GM21528 (cell line): ENCODE measurements at regions not wholly inside any gene's neighbourhood (a gene's known extent, or its start where the extent isn't known, plus 50 kb on each side); places are given as distances from the start of the nearest gene placed in this dataset.
"Not testable (repeated sequence)": the region's sequence is repeated elsewhere in the genome, so short reads cannot be mapped to it uniquely, and the experiment has no call there.

ENCODE experiments used
- ATAC-seq: cut with Tn5 transposase; IDR thresholded peaks from one replicate; pipeline ENCODE4 v1.9.1; 2021; ENCODE audit warnings: mild to moderate bottlenecking, moderate library complexity; ENCODE audit not compliant: unreplicated experiment, low FRiP score

- ATAC-seq, result no peak
Measured at GRCh38 chr5:110812639-110813038, 73.8 kb downstream of the SLC25A46 start.

GRCh38 chr5:110815916-110816605 is 77.3 kb downstream of the SLC25A46 start:
- no peak for ATAC-seq

- no peak for ATAC-seq
Measured at GRCh38 chr5:110817459-110817858, 78.7 kb downstream of the SLC25A46 start.

GRCh38 chr5:110823571-110823970 is 84.8 kb downstream of the SLC25A46 start:
- ATAC-seq, result no peak

- no peak for ATAC-seq
Measured at GRCh38 chr5:110824936-110825441, 86.2 kb downstream of the SLC25A46 start.

- no peak for ATAC-seq
Measured at GRCh38 chr5:110832683-110833082, 93.9 kb downstream of the SLC25A46 start.

GRCh38 chr5:110834933-110835332 is 96.1 kb downstream of the SLC25A46 start:
- not testable (repeated sequence) for ATAC-seq

GRCh38 chr5:110836851-110837250 is 98.0 kb downstream of the SLC25A46 start:
- ATAC-seq, result no peak

- not testable (repeated sequence) for ATAC-seq
Measured at GRCh38 chr5:110838357-110838756, 99.5 kb downstream of the SLC25A46 start.

- no peak for ATAC-seq
Measured at GRCh38 chr5:110838961-110839360, 100.2 kb downstream of the SLC25A46 start.

GRCh38 chr5:110840347-110840960 is 101.6 kb downstream of the SLC25A46 start:
- ATAC-seq, result no peak

- no peak for ATAC-seq
Measured at GRCh38 chr5:110841137-110841536, 102.3 kb downstream of the SLC25A46 start.

GRCh38 chr5:110842948-110843347 is 104.1 kb downstream of the SLC25A46 start:
- no peak for ATAC-seq

GRCh38 chr5:110844251-110844650 is 105.4 kb downstream of the SLC25A46 start:
- ATAC-seq, result no peak

GRCh38 chr5:110846398-110847001 is 107.7 kb downstream of the SLC25A46 start:
- no peak for ATAC-seq

- ATAC-seq, result no peak
Measured at GRCh38 chr5:110851357-110851756, 112.5 kb downstream of the SLC25A46 start.

GRCh38 chr5:110852053-110852452 is 113.2 kb downstream of the SLC25A46 start:
- ATAC-seq, result peak; percentile 96

- ATAC-seq, result no peak
Measured at GRCh38 chr5:110852541-110852940, 113.7 kb downstream of the SLC25A46 start.

- no peak for ATAC-seq
Measured at GRCh38 chr5:110853267-110853666, 114.5 kb downstream of the SLC25A46 start.

- ATAC-seq, result no peak
Measured at GRCh38 chr5:110854200-110854599, 115.4 kb downstream of the SLC25A46 start.

GRCh38 chr5:110855961-110856360 is 117.2 kb downstream of the SLC25A46 start:
- ATAC-seq, result no peak
